Right lobe of liver (tissue), 6 donors: ENCODE measurements at regions not wholly inside any gene's neighbourhood (a gene's known extent, or its start where the extent isn't known, plus 50 kb on each side); places are given as distances from the start of the nearest gene placed in this dataset.

ENCODE experiments used
- ATAC-seq, 4 donors: fragments of 200-7000 bp; cut with Tn5 transposase; one replicate each; pipeline ENCODE4 v1.9.1; 2020; ENCODE audit warnings: mild to moderate bottlenecking in 4 of 4, moderate library complexity in 4 of 4
- DNase-seq, 3 donors: peaks; one replicate each; pipeline ENCODE4 v3.0.0-alpha.2; 2020
- H3K27ac ChIP-seq, 3 donors: fragments of 200-600 bp; one replicate each; pipeline ENCODE4 v1.8.0; 2022
- H3K27me3 ChIP-seq, 2 donors: fragments of 200-600 bp; one replicate each; pipeline ENCODE4 v1.8.0; 2022
- H3K36me3 ChIP-seq, 4 donors: fragments of 200-600 bp; sonication (generic) in 1 of 4; one replicate each; pipeline versions ENCODE4 v1.5.1 to v1.8.0; 2017 to 2022; ENCODE audit warnings: control low read depth in 1 of 4
- H3K4me1 ChIP-seq, 4 donors: fragments of 200-600 bp; sonication (generic) in 1 of 4; one replicate each; pipeline versions ENCODE4 v1.5.1 to v1.8.0; 2017 to 2022; ENCODE audit warnings: control low read depth in 1 of 4
- H3K4me3 ChIP-seq, 3 donors: fragments of 200-600 bp; one replicate each; pipeline ENCODE4 v1.8.0; 2022
- H3K9me3 ChIP-seq, 4 donors: fragments of 200-600 bp; sonication (generic) in 1 of 4; one replicate each; pipeline versions ENCODE4 v1.5.1 to v1.8.0; 2017 to 2022; ENCODE audit warnings: control low read depth in 1 of 4
- CTCF ChIP-seq, 4 donors: fragments of 200-600 bp in 3 of 4; fragments of 450-650 bp in 1 of 4; IDR thresholded peaks; one replicate each; pipeline versions ENCODE4 v1.5.1 to v1.8.0; 2016 to 2022; ENCODE audit warnings: antibody characterized with exemption in 4 of 4, mild to moderate bottlenecking in 2 of 4
- POLR2A ChIP-seq: fragments of 450-650 bp; IDR thresholded peaks from one replicate; pipeline ENCODE4 v1.6.1; 2017; ENCODE audit warnings: antibody characterized with exemption, mild to moderate bottlenecking
- WGBS: methylation state at CpG from one replicate; pipeline ENCODE4 v1.1.6; 2018; ENCODE audit warnings: low coverage, low lambda C conversion rate; ENCODE audit not compliant: insufficient coverage; ENCODE audit errors: missing lambda C conversion rate; 5-methylcytosine and 5-hydroxymethylcytosine counted together
- intact Hi-C, 2 donors: fragments of 100-400 bp; cut with DNase I; formaldehyde crosslinking; loops; one replicate each; pipeline versions ENCODE4 v1.11.2 to v1.14.1; 2022
- donor health status: DM: no; HTN: yes; CAD: no.
- donor health status: DM: no; HTN: no; CAD: no.
- donor health status: DM: no; HTN: no; CAD: no.
- donor health status: DM: no; HTN: yes; CAD: no.
- donor health status: DM: no; HTN: yes; CAD: no.

GRCh38 chr4:29704059-29704458 is 1016.1 kb upstream of the PCDH7 start:
- DNase-seq (no peak), ATAC-seq (no peak)
- Histone ChIP-seq H3K27me3 (no peaks in the 10 kb centered on the region), H3K4me3 (no peak overlapping the region), H3K36me3 (no peaks in the 10 kb centered on the region), H3K4me1 (no peaks in the 10 kb centered on the region), H3K27ac (no peak overlapping the region), H3K9me3 (no peaks in the 10 kb centered on the region)
- WGBS, result 48% methylated on average over 2 of the region's 2 CpGs
- TF ChIP-seq POLR2A, result no peak
- no peak for TF ChIP-seq CTCF (IDR thresholded peaks at IDR 0.05)
- intact Hi-C loops, result no loop called here

GRCh38 chr4:29708473-29708872 is 1011.7 kb upstream of the PCDH7 start:
- Histone ChIP-seq H3K36me3 (no peaks in the 10 kb centered on the region), H3K4me3 (no peak overlapping the region), H3K27ac (no peak overlapping the region), H3K27me3 (no peaks in the 10 kb centered on the region), H3K4me1 (no peaks in the 10 kb centered on the region), H3K9me3 (peaks cover 0 to 3% (median 0%) of the 10 kb centered on the region in 4 donors)
- intact Hi-C loops, result no loop called here
- DNase-seq (no peak), ATAC-seq (no peak)
- 43% methylated on average over 3 of the region's 3 CpGs for WGBS
- TF ChIP-seq CTCF (IDR thresholded peaks at IDR 0.05) (no peak), POLR2A (no peak)

GRCh38 chr4:29710519-29710918 is 1009.6 kb upstream of the PCDH7 start:
- ATAC-seq (no peak), DNase-seq (no peak)
- Histone ChIP-seq H3K9me3 (peaks cover 0 to 3% (median 0%) of the 10 kb centered on the region in 4 donors), H3K4me3 (no peak overlapping the region), H3K4me1 (no peaks in the 10 kb centered on the region), H3K27me3 (no peaks in the 10 kb centered on the region), H3K36me3 (no peaks in the 10 kb centered on the region), H3K27ac (no peak overlapping the region)
- WGBS, result 80% methylated on average over 1 of the region's 1 CpG
- intact Hi-C loops, result no loop called here
- TF ChIP-seq CTCF (IDR thresholded peaks at IDR 0.05) (no peak), POLR2A (no peak)

GRCh38 chr4:29711226-29711625 is 1008.9 kb upstream of the PCDH7 start:
- peaks cover 0 to 3% (median 0%) of the 10 kb centered on the region in 4 donors for H3K9me3 ChIP-seq
- no peaks in the 10 kb centered on the region for H3K27me3 ChIP-seq
- no peaks in the 10 kb centered on the region for H3K36me3 ChIP-seq
- no peak for DNase-seq
- no peak for ATAC-seq
- intact Hi-C loops, result no loop called here
- no peak overlapping the region for H3K4me3 ChIP-seq
- WGBS, result 34% methylated on average over 2 of the region's 2 CpGs
- no peaks in the 10 kb centered on the region for H3K4me1 ChIP-seq
- no peak overlapping the region for H3K27ac ChIP-seq
- TF ChIP-seq POLR2A (no peak), CTCF (IDR thresholded peaks at IDR 0.05) (no peak)
